ENCODE measurements at regions not wholly inside any gene's neighbourhood (a gene's known extent, or its start where the extent isn't known, plus 50 kb on each side); places are given as distances from the start of the nearest gene placed in this dataset.

- TF ChIP-seq CTCF (IDR thresholded peaks at IDR 0.05) (no peak), POLR2A (IDR thresholded peaks at IDR 0.05) (no peak)
Measured at GRCh38 chr4:154030746-154031145, 241.9 kb upstream of the SFRP2 start.
